ENCODE measurements at regions not wholly inside any gene's neighbourhood (a gene's known extent, or its start where the extent isn't known, plus 50 kb on each side); places are given as distances from the start of the nearest gene placed in this dataset.

DNA sequence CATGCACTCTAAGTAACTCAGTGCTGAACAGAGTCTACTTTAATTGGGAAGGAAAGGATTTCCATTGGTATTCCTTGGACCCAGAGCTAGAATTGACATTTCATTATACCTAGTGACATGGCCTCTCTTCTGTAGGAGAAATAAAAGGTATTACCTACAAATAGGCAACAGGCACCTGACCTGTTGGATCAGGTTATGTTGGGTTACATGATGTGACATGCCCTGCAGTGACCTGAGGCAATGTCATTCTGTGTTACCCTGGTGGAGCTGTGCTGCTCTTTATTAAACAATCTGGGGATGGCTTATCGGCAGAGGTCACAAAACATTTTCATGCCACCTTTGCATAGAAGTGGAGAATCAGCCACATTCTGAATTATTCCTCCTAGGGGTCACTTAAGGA lies 427.7 kb downstream of the MDFIC start:
- TF ChIP-seq EZH2phosphoT487 (IDR thresholded peaks at IDR 0.05; ENCODE audit: borderline replicate concordance, low read depth, low read length), result no peak
- TF ChIP-seq, protein P1, sequence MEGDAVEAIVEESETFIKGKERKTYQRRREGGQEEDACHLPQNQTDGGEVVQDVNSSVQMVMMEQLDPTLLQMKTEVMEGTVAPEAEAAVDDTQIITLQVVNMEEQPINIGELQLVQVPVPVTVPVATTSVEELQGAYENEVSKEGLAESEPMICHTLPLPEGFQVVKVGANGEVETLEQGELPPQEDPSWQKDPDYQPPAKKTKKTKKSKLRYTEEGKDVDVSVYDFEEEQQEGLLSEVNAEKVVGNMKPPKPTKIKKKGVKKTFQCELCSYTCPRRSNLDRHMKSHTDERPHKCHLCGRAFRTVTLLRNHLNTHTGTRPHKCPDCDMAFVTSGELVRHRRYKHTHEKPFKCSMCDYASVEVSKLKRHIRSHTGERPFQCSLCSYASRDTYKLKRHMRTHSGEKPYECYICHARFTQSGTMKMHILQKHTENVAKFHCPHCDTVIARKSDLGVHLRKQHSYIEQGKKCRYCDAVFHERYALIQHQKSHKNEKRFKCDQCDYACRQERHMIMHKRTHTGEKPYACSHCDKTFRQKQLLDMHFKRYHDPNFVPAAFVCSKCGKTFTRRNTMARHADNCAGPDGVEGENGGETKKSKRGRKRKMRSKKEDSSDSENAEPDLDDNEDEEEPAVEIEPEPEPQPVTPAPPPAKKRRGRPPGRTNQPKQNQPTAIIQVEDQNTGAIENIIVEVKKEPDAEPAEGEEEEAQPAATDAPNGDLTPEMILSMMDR (conservative IDR thresholded peaks at IDR 0.05; ENCODE audit: low read length), result no peak
- Histone ChIP-seq H3K9me3 (ENCODE audit: low read length) (no peaks in the 10 kb centered on the region), H3K4me2 (ENCODE audit: low read length) (no peak overlapping the region), H4K20me1 (ENCODE audit: insufficient read depth, low read length) (no peaks in the 10 kb centered on the region), H3K27ac (ENCODE audit: low read depth, low read length, poor library complexity, severe bottlenecking) (no peak overlapping the region), H3K9me2 (ENCODE audit: insufficient read depth, low read length) (no peaks in the 10 kb centered on the region), H3K4me3 (ENCODE audit: low read depth, low read length, poor library complexity, severe bottlenecking) (no peak overlapping the region), H3K79me2 (ENCODE audit: insufficient read depth, low read depth, low read length) (no peaks in the 10 kb centered on the region), H3K36me3 (ENCODE audit: insufficient read depth, low read length) (no peaks in the 10 kb centered on the region), H3K4me1 (ENCODE audit: insufficient read depth, low read length, poor library complexity, severe bottlenecking) (no peaks in the 10 kb centered on the region), H2AFZ (ENCODE audit: low read length) (no peak overlapping the region)
- intact Hi-C loops (cut with micrococcal nuclease; ENCODE audit: unreplicated experiment), result no loop called here
- DNase-seq (ENCODE audit: low spot score), result no peak
- BruUV-seq (replicated peaks), result no TSS peak
- CTCF ChIA-PET (ENCODE audit: unreplicated experiment), result no interaction called here
- POLR2A ChIA-PET, result no interaction called here

DNA sequence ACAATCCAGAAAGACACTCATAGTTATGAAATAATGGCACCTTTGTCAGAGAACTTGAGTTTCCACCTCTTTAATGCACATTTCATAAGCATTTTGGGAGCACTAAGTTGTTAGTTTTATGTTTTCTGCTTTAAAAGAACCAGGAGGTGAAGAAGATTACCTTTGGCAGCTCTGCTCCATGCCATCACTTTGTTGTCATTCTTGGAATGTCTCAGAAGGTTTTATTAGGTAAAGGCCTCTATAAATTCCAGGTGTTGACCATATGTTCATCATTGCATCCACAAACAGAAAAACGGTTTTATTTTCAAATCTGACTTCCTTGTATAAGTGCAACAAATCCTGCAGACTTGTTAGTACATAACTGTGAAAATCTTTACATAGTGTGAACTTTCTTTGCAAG lies 424.8 kb downstream of the MDFIC start:
- Histone ChIP-seq H3K79me2 (ENCODE audit: insufficient read depth, low read depth, low read length) (no peaks in the 10 kb centered on the region), H3K36me3 (ENCODE audit: insufficient read depth, low read length) (no peaks in the 10 kb centered on the region), H3K4me3 (ENCODE audit: low read depth, low read length, poor library complexity, severe bottlenecking) (no peak overlapping the region), H2AFZ (ENCODE audit: low read length) (no peak overlapping the region), H3K4me1 (ENCODE audit: insufficient read depth, low read length, poor library complexity, severe bottlenecking) (no peaks in the 10 kb centered on the region), H3K9me3 (ENCODE audit: low read length) (no peaks in the 10 kb centered on the region), H3K9me2 (ENCODE audit: insufficient read depth, low read length) (no peaks in the 10 kb centered on the region), H3K27ac (ENCODE audit: low read depth, low read length, poor library complexity, severe bottlenecking) (no peak overlapping the region), H3K4me2 (ENCODE audit: low read length) (no peak overlapping the region), H4K20me1 (ENCODE audit: insufficient read depth, low read length) (no peaks in the 10 kb centered on the region)
- TF ChIP-seq EZH2phosphoT487 (IDR thresholded peaks at IDR 0.05; ENCODE audit: borderline replicate concordance, low read depth, low read length), result no peak
- TF ChIP-seq, protein P1 (conservative IDR thresholded peaks at IDR 0.05; ENCODE audit: low read length), result no peak
- ChIA-PET CTCF (ENCODE audit: unreplicated experiment) (no interaction called here), POLR2A (interaction anchor here (0.7 kb wide), 1 partner anchor 64 kb away, joined by 3 read pairs; no protein-coding TSS in a partner anchor)
- intact Hi-C loops (cut with micrococcal nuclease; ENCODE audit: unreplicated experiment), result no loop called here
- BruUV-seq (replicated peaks), result no TSS peak
- no peak for DNase-seq (ENCODE audit: low spot score)

DNA sequence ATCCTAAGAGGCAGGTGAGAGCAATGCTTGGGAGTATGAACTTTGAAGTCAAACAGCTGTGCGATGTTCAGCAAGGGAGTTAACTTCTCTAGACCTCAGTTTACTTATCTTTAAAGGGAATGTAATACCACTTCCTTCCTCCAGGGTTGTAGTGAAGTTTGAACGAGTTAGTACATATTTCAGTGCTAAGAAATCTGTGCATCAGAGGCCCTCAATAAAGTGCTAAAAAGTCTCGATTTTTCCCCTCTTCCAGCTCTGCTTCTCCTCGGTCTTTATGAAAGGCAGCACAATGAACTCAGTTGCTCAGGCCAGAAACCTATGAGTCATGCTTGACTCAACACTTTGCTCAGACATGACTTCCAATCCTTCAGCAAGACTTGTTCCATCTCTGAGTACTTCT lies 418.9 kb downstream of the MDFIC start:
- H3K27ac ChIP-seq (ENCODE audit: low read depth, low read length, poor library complexity, severe bottlenecking), result no peak overlapping the region
- no peaks in the 10 kb centered on the region for H3K9me3 ChIP-seq (ENCODE audit: low read length)
- H4K20me1 ChIP-seq (ENCODE audit: insufficient read depth, low read length), result no peaks in the 10 kb centered on the region
- H3K79me2 ChIP-seq (ENCODE audit: insufficient read depth, low read depth, low read length), result no peaks in the 10 kb centered on the region
- no TSS peak for BruUV-seq (replicated peaks)
- no peaks in the 10 kb centered on the region for H3K4me1 ChIP-seq (ENCODE audit: insufficient read depth, low read length, poor library complexity, severe bottlenecking)
- intact Hi-C loops (cut with micrococcal nuclease; ENCODE audit: unreplicated experiment), result no loop called here
- H3K4me2 ChIP-seq (ENCODE audit: low read length), result no peak overlapping the region
- H3K36me3 ChIP-seq (ENCODE audit: insufficient read depth, low read length), result no peaks in the 10 kb centered on the region
- no peak overlapping the region for H2AFZ ChIP-seq (ENCODE audit: low read length)
- ChIA-PET CTCF (ENCODE audit: unreplicated experiment) (no interaction called here), POLR2A (no interaction called here)
- no peak overlapping the region for H3K4me3 ChIP-seq (ENCODE audit: low read depth, low read length, poor library complexity, severe bottlenecking)
- DNase-seq (ENCODE audit: low spot score), result no peak
- no peaks in the 10 kb centered on the region for H3K9me2 ChIP-seq (ENCODE audit: insufficient read depth, low read length)
- TF ChIP-seq EZH2phosphoT487 (IDR thresholded peaks at IDR 0.05; ENCODE audit: borderline replicate concordance, low read depth, low read length), result no peak
- TF ChIP-seq, protein P1 (conservative IDR thresholded peaks at IDR 0.05; ENCODE audit: low read length), result peak; percentile 52
